Stimulated activated CD4-positive, alpha-beta T cell treated with anti-CD3 and anti-CD28 coated beads, Interleukin-1b, Interleukin-23, amount 100 ng/mL, for 24 hours (primary cell): ENCODE measurements at regions not wholly inside any gene's neighbourhood (a gene's known extent, or its start where the extent isn't known, plus 50 kb on each side); places are given as distances from the start of the nearest gene placed in this dataset.

Experiments used
- DNase-seq, 4 experiments: peaks; one replicate each; pipeline ENCODE4 v3.0.0-alpha.2; 2020; ENCODE audit warnings: low read depth in 4 of 4, low spot score in 1 of 4

GRCh38 chr9:86660146-86660943 lies 287.0 kb downstream of the GAS1 start:
- DNase-seq: no peak

GRCh38 chr9:86659413-86660046 lies 287.8 kb downstream of the GAS1 start:
- no peak for DNase-seq

GRCh38 chr9:86655147-86655546 lies 292.2 kb downstream of the GAS1 start:
- DNase-seq: no peak

GRCh38 chr9:86653466-86653865 lies 293.8 kb downstream of the GAS1 start:
- DNase-seq: no peak

- no peak for DNase-seq
These were observed 294.6 kb downstream of the GAS1 start for GRCh38 chr9:86652736-86653135.

GRCh38 chr9:86649913-86650312 lies 295.7 kb upstream of the TUT7 start:
- no peak for DNase-seq

- DNase-seq: no peak
These were observed 294.6 kb upstream of the TUT7 start for GRCh38 chr9:86648828-86649170.

GRCh38 chr9:86648156-86648827 lies 294.1 kb upstream of the TUT7 start:
- DNase-seq: no peak

- no peak for DNase-seq
These were observed 291.1 kb upstream of the TUT7 start for GRCh38 chr9:86645303-86645702.

GRCh38 chr9:86644675-86645034 lies 290.4 kb upstream of the TUT7 start:
- DNase-seq: no peak

- no peak for DNase-seq
These were observed 289.9 kb upstream of the TUT7 start for GRCh38 chr9:86643946-86644674.

GRCh38 chr9:86642721-86643120 lies 288.5 kb upstream of the TUT7 start:
- no peak for DNase-seq

- DNase-seq: no peak
These were observed 287.8 kb upstream of the TUT7 start for GRCh38 chr9:86641970-86642369.

GRCh38 chr9:86639899-86640379 lies 285.7 kb upstream of the TUT7 start:
- DNase-seq: no peak

GRCh38 chr9:86639287-86639686 lies 285.1 kb upstream of the TUT7 start:
- DNase-seq: no peak

- DNase-seq: no peak
These were observed 283.9 kb upstream of the TUT7 start for GRCh38 chr9:86638109-86638508.

- peak in 1 of 4 experiments; percentile 2 for DNase-seq
These were observed 283.3 kb upstream of the TUT7 start for GRCh38 chr9:86637515-86637914.

GRCh38 chr9:86636519-86636918 lies 282.3 kb upstream of the TUT7 start:
- DNase-seq: no peak

GRCh38 chr9:86636038-86636437 lies 281.8 kb upstream of the TUT7 start:
- DNase-seq: no peak

GRCh38 chr9:86634501-86634900 lies 280.3 kb upstream of the TUT7 start:
- DNase-seq: no peak

GRCh38 chr9:86633945-86634344 lies 279.7 kb upstream of the TUT7 start:
- DNase-seq: no peak

GRCh38 chr9:86632537-86632936 lies 278.3 kb upstream of the TUT7 start:
- no peak for DNase-seq
